Choroid plexus epithelial cell (primary cell): ENCODE measurements at regions not wholly inside any gene's neighbourhood (a gene's known extent, or its start where the extent isn't known, plus 50 kb on each side); places are given as distances from the start of the nearest gene placed in this dataset.
A peak's percentile ranks its signal among the peaks of the same experiment; 100 is the strongest.

Experiments used
- DNase-seq: peaks from one replicate; pipeline ENCODE4 v3.0.0-alpha.2; 2010; ENCODE audit warnings: low read depth
- H3K4me3 ChIP-seq: 2 replicates; pipeline ENCODE4 v1.5.1; 2011; ENCODE audit warnings: low read depth, mild to moderate bottlenecking, control low read depth, low read length, moderate library complexity
- CTCF ChIP-seq: conservative IDR thresholded peaks from 2 replicates; pipeline ENCODE4 v1.5.1; 2011; ENCODE audit warnings: low read depth, mild to moderate bottlenecking, control low read depth, inconsistent platforms, low read length, moderate library complexity

DNA sequence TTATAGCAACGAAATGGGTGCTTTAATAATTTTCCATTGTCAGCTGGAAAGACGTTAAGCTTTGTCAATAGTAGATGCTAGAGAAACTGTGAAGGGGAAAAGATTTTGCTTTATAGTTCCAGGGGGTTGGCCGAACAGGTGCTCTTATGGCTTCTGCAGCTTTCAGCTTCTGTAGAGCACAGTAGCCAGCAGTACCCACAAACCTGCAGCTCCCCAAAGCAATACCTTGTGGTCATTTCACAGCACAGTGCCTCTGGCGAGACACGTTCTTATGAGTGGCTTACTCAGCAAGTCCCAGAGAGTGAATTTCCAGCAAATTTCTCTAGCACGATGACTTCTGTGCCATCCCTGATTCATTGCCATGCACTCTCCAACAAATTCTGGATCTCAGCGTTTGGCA, 416.3 kb upstream of the ATP2B1 start:
- no peak for TF ChIP-seq CTCF
- H3K4me3 ChIP-seq = no peak overlapping the region

DNA sequence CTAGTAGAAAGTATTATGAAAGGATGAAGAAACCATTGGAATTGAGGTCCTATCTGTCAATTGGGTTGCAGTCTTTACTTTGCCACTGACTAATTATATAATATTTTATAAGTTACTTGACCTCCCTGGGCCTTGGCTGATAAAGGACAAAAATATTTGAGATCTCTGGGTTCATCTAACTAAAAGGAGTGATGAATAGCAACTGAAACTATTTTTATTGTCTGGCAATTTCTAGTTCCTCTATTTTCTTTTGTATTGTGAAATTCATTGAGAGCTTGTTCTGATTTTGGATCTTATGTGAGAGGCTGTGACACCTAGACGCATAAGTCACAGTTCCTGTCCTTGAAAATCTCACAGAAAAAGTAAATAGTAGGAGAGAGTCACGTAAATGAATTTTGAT, 415.7 kb upstream of the ATP2B1 start:
- DNase-seq = no peak
- no peak overlapping the region for H3K4me3 ChIP-seq
- no peak for TF ChIP-seq CTCF

More for the DNA sequence above, 416.3 kb upstream of the ATP2B1 start:
- DNase-seq = no peak

DNA sequence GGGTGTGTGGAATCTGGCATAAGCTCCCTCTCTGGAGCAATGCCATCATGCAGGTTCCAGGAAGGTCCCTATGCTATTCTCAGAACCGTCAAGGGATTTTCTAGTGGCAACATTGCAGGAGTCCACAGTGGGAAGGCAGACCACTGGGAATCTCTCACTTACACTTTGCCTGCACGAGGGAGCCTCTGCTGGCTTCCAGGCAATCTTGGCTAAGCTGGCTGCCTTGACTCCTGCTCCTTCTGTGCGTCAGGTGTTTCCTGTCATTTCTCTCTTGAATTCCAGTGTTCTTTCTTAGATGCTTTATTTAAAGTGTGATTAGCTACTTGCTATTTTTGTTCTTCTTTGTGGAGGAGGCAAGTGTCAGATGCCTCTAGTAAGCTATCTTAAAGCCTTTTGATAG, 414.0 kb upstream of the ATP2B1 start:
- H3K4me3 ChIP-seq = no peak overlapping the region
- no peak for DNase-seq
- no peak for TF ChIP-seq CTCF

GRCh38 chr12:90120627-90121026, 412.0 kb upstream of the ATP2B1 start:
- DNase-seq = peak; percentile 11
- no peak for TF ChIP-seq CTCF
- no peak overlapping the region for H3K4me3 ChIP-seq

GRCh38 chr12:90112666-90113065, 404.0 kb upstream of the ATP2B1 start:
- no peak overlapping the region for H3K4me3 ChIP-seq
- DNase-seq = no peak
- no peak for TF ChIP-seq CTCF

- no peak for TF ChIP-seq CTCF
- no peak overlapping the region for H3K4me3 ChIP-seq
- DNase-seq = no peak
These were observed 403.3 kb upstream of the ATP2B1 start for GRCh38 chr12:90111791-90112580.

DNA sequence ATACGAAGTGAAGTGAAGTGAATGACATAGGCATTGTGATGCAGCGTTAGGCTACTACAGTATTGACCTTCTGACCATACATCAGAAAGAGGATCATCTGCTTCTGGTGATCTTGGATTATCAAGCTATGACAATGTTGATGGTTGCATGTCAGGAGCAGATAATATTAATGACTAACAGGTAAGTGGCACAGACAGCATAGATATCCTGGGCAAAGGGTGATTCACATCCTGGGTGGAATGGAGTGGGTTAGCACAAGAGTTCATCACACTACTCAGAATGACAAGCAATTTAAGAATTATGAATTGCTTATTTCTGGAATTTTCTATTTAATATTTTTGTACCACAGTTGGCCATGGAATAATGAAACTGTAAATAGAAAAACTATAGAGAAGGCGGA, 397.9 kb upstream of the ATP2B1 start:
- DNase-seq = no peak
- TF ChIP-seq CTCF = no peak
- no peak overlapping the region for H3K4me3 ChIP-seq
